Fibroblast of lung (primary cell): ENCODE measurements at regions not wholly inside any gene's neighbourhood (a gene's known extent, or its start where the extent isn't known, plus 50 kb on each side); places are given as distances from the start of the nearest gene placed in this dataset.

Experiments
- DNase-seq, 2 donors: peaks; one replicate each; pipeline versions ENCODE4 v3.0.0 to v3.0.0-alpha.2; 2010; ENCODE audit warnings: low read depth in 2 of 2
- H2AFZ ChIP-seq: 2 replicates; pipeline ENCODE4 v1.5.1; 2012; ENCODE audit warnings: low read length, control low read depth, inconsistent platforms
- H3K27ac ChIP-seq: 2 replicates; pipeline ENCODE4 v1.5.1; 2011; ENCODE audit warnings: low read length, control low read depth; ENCODE audit not compliant: insufficient read depth
- H3K27me3 ChIP-seq: 2 replicates; pipeline ENCODE4 v1.5.1; 2011; ENCODE audit warnings: mild to moderate bottlenecking, low read length; ENCODE audit not compliant: control insufficient read depth, insufficient read depth
- H3K36me3 ChIP-seq: 2 replicates; pipeline ENCODE4 v1.5.1; 2011; ENCODE audit warnings: low read length; ENCODE audit not compliant: control insufficient read depth, insufficient read depth
- H3K4me1 ChIP-seq: 2 replicates; pipeline ENCODE4 v1.5.1; 2011; ENCODE audit warnings: low read length; ENCODE audit not compliant: control insufficient read depth, insufficient read depth; ENCODE audit errors: extremely low read depth
- H3K4me2 ChIP-seq: 2 replicates; pipeline ENCODE4 v1.5.1; 2011; ENCODE audit warnings: low read length, control low read depth; ENCODE audit not compliant: insufficient read depth; ENCODE audit errors: extremely low read depth
- H3K4me3 ChIP-seq, 4 experiments: fragments of 200-600 bp in 1 of 4; sonication (generic) in 1 of 4; replicated peaks in 1 of 4; 2 replicates each; pipeline ENCODE4 v1.5.1; 2011 to 2016; ENCODE audit warnings: low read length in 4 of 4, low read depth in 3 of 4, mild to moderate bottlenecking in 3 of 4, control low read depth in 2 of 4, inconsistent platforms in 1 of 4, mixed read lengths in 1 of 4; ENCODE audit not compliant: insufficient read depth in 1 of 4; ENCODE audit errors: control extremely low read depth in 1 of 4
- H3K79me2 ChIP-seq: 2 replicates; pipeline ENCODE4 v1.5.1; 2012; ENCODE audit warnings: mild to moderate bottlenecking, low read length, inconsistent platforms; ENCODE audit not compliant: control insufficient read depth, insufficient read depth
- H3K9ac ChIP-seq: 2 replicates; pipeline ENCODE4 v1.5.1; 2011; ENCODE audit warnings: mild to moderate bottlenecking, low read length, control low read depth; ENCODE audit not compliant: insufficient read depth
- H3K9me3 ChIP-seq: 2 replicates; pipeline ENCODE4 v1.5.1; 2012; ENCODE audit warnings: low read depth, low read length; ENCODE audit not compliant: control insufficient read depth, insufficient read depth
- H4K20me1 ChIP-seq: 2 replicates; pipeline ENCODE4 v1.5.1; 2011; ENCODE audit warnings: low read length; ENCODE audit not compliant: control insufficient read depth, insufficient read depth; ENCODE audit errors: extremely low read depth
- CTCF ChIP-seq, 2 donors: IDR thresholded peaks in 1 of 2; conservative IDR thresholded peaks in 1 of 2; 1 replicate in 1 of 2; 2 replicates in 1 of 2; pipeline ENCODE4 v1.5.1; 2011 to 2012; ENCODE audit warnings: low read length in 2 of 2, control low read depth in 1 of 2, inconsistent platforms in 1 of 2, low read depth in 1 of 2, mild to moderate bottlenecking in 1 of 2
- EZH2 ChIP-seq: IDR thresholded peaks from 2 replicates; pipeline ENCODE4 v1.5.1; 2012; ENCODE audit warnings: low read length, control low read depth, mild to moderate bottlenecking; ENCODE audit errors: missing control alignments

DNA sequence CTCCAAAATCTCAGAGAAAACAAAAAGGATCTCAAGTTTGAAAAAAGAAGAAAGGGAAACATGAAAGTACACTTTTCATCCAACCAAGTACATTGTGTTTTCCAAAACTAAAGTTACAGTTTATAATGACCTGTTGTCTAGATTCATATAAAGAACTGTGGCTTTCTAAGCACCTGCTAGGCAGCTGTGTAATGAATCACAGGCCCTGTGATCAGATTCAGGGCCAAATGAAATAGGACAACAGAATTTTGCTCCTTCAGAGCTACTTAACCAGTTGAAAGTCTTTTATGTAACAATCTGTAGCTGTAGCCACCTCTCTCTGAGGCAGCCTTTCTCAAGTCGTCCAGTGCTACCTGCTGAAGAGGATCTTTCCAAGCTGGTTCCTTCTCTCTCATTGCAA is 960.0 kb upstream of the RAG2 start:
- DNase-seq: peak in 1 of 2 donors; percentile 26
- Histone ChIP-seq H2AFZ (no peak overlapping the region), H3K4me2 (no peak overlapping the region), H3K36me3 (no peaks in the 10 kb centered on the region), H3K27me3 (no peaks in the 10 kb centered on the region), H4K20me1 (no peaks in the 10 kb centered on the region), H3K9ac (no peak overlapping the region), H3K4me3 (no peak overlapping the region), H3K79me2 (no peaks in the 10 kb centered on the region), H3K27ac (no peak overlapping the region), H3K9me3 (no peaks in the 10 kb centered on the region), H3K4me1 (no peaks in the 10 kb centered on the region)
- TF ChIP-seq EZH2: no peak
- no peak for TF ChIP-seq CTCF (conservative IDR thresholded peaks at IDR 0.05 in 1 of 2, IDR thresholded peaks at IDR 0.05 in 1 of 2; ENCODE audit: low read depth in 1 of 2, low read length in 2 of 2)

GRCh38 chr11:37552284-37552683 is 954.2 kb upstream of the RAG2 start:
- no peak overlapping the region for H3K9ac ChIP-seq

GRCh38 chr11:37544491-37544890 is 946.5 kb upstream of the RAG2 start:
- Histone ChIP-seq H3K27me3 (no peaks in the 10 kb centered on the region), H3K79me2 (no peaks in the 10 kb centered on the region), H3K36me3 (no peaks in the 10 kb centered on the region), H3K4me3 (no peak overlapping the region), H3K4me1 (no peaks in the 10 kb centered on the region), H3K27ac (no peak overlapping the region), H4K20me1 (no peaks in the 10 kb centered on the region), H2AFZ (no peak overlapping the region), H3K4me2 (no peak overlapping the region), H3K9ac (no peak overlapping the region), H3K9me3 (no peaks in the 10 kb centered on the region)
- TF ChIP-seq EZH2: no peak
- TF ChIP-seq CTCF (conservative IDR thresholded peaks at IDR 0.05 in 1 of 2, IDR thresholded peaks at IDR 0.05 in 1 of 2; ENCODE audit: low read depth in 1 of 2, low read length in 2 of 2): no peak
- DNase-seq: no peak

More at GRCh38 chr11:37552284-37552683, 954.2 kb upstream of the RAG2 start:
- no peak for DNase-seq
- no peak overlapping the region for H3K4me3 ChIP-seq
- no peak overlapping the region for H3K27ac ChIP-seq
- no peaks in the 10 kb centered on the region for H3K9me3 ChIP-seq
- H3K79me2 ChIP-seq: no peaks in the 10 kb centered on the region
- H3K4me1 ChIP-seq: no peaks in the 10 kb centered on the region
- H3K4me2 ChIP-seq: no peak overlapping the region
- H3K36me3 ChIP-seq: no peaks in the 10 kb centered on the region
- no peaks in the 10 kb centered on the region for H3K27me3 ChIP-seq
- no peaks in the 10 kb centered on the region for H4K20me1 ChIP-seq
- no peak for TF ChIP-seq CTCF (conservative IDR thresholded peaks at IDR 0.05 in 1 of 2, IDR thresholded peaks at IDR 0.05 in 1 of 2; ENCODE audit: low read depth in 1 of 2, low read length in 2 of 2)
- TF ChIP-seq EZH2: no peak
- no peak overlapping the region for H2AFZ ChIP-seq
